NCI-H2171 (cell line): ENCODE measurements at regions not wholly inside any gene's neighbourhood (a gene's known extent, or its start where the extent isn't known, plus 50 kb on each side); places are given as distances from the start of the nearest gene placed in this dataset.
"Not testable (repeated sequence)": the region's sequence is repeated elsewhere in the genome, so short reads cannot be mapped to it uniquely, and the experiment has no call there.

Source experiments
- DNase-seq: peaks from one replicate; lab custom pipeline; 2025; lab: John Stamatoyannopoulos, UW

- no peak for DNase-seq
Measured at GRCh38 chr5:124025306-124025845, 513.4 kb downstream of the CSNK1G3 start.

- DNase-seq, result no peak
Measured at GRCh38 chr5:124022966-124023365, 511.0 kb downstream of the CSNK1G3 start.

- DNase-seq, result no peak
Measured at GRCh38 chr5:124021776-124022175, 509.8 kb downstream of the CSNK1G3 start.

GRCh38 chr5:124021066-124021641 lies 509.2 kb downstream of the CSNK1G3 start:
- no peak for DNase-seq

GRCh38 chr5:124017321-124017720 lies 505.3 kb downstream of the CSNK1G3 start:
- DNase-seq, result not testable (repeated sequence)

- no peak for DNase-seq
Measured at GRCh38 chr5:124007675-124008398, 495.9 kb downstream of the CSNK1G3 start.

GRCh38 chr5:124001036-124001615 lies 489.1 kb downstream of the CSNK1G3 start:
- DNase-seq, result no peak

- DNase-seq, result no peak
Measured at GRCh38 chr5:124000538-124000937, 488.6 kb downstream of the CSNK1G3 start.

- DNase-seq, result no peak
Measured at GRCh38 chr5:123997462-123998215, 485.7 kb downstream of the CSNK1G3 start.

GRCh38 chr5:123997064-123997461 lies 485.1 kb downstream of the CSNK1G3 start:
- no peak for DNase-seq

GRCh38 chr5:123992641-123993040 lies 480.7 kb downstream of the CSNK1G3 start:
- DNase-seq, result no peak

GRCh38 chr5:123987956-123988355 lies 476.0 kb downstream of the CSNK1G3 start:
- no peak for DNase-seq

- DNase-seq, result no peak
Measured at GRCh38 chr5:123976379-123977033, 464.5 kb downstream of the CSNK1G3 start.

- DNase-seq, result not testable (repeated sequence)
Measured at GRCh38 chr5:123975521-123975920, 463.5 kb downstream of the CSNK1G3 start.

GRCh38 chr5:123966781-123967180 lies 454.8 kb downstream of the CSNK1G3 start:
- no peak for DNase-seq

- DNase-seq, result no peak
Measured at GRCh38 chr5:123965626-123966025, 453.6 kb downstream of the CSNK1G3 start.

- no peak for DNase-seq
Measured at GRCh38 chr5:123964884-123965283, 452.9 kb downstream of the CSNK1G3 start.

GRCh38 chr5:123960526-123960925 lies 448.5 kb downstream of the CSNK1G3 start:
- DNase-seq, result no peak

GRCh38 chr5:123951582-123951977 lies 439.6 kb downstream of the CSNK1G3 start:
- no peak for DNase-seq

GRCh38 chr5:123950701-123951581 lies 439.0 kb downstream of the CSNK1G3 start:
- DNase-seq, result no peak

- DNase-seq, result no peak
Measured at GRCh38 chr5:123949807-123950340, 437.9 kb downstream of the CSNK1G3 start.
